Tibial nerve (tissue), 4 donors: ENCODE measurements at regions not wholly inside any gene's neighbourhood (a gene's known extent, or its start where the extent isn't known, plus 50 kb on each side); places are given as distances from the start of the nearest gene placed in this dataset.
"Not testable (repeated sequence)": the region's sequence is repeated elsewhere in the genome, so short reads cannot be mapped to it uniquely, and the experiment has no call there.

Experiments used
- DNase-seq, 2 donors: peaks; one replicate each; pipeline ENCODE4 v3.0.0-alpha.2; 2019; ENCODE audit warnings: low spot score in 2 of 2
- H3K27ac ChIP-seq, 4 donors: fragments of 200-600 bp; sonication (generic) in 3 of 4; one replicate each; pipeline ENCODE4 v1.5.1; 2017 to 2019; ENCODE audit warnings: mild to moderate bottlenecking in 1 of 4
- H3K27me3 ChIP-seq, 2 donors: fragments of 200-600 bp; sonication (generic) in 1 of 2; one replicate each; pipeline versions ENCODE4 v1.5.1 to v1.6.0; 2017 to 2019
- H3K36me3 ChIP-seq, 3 donors: fragments of 200-600 bp; sonication (generic); one replicate each; pipeline ENCODE4 v1.5.1; 2018 to 2019
- H3K4me1 ChIP-seq, 4 donors: fragments of 200-600 bp; sonication (generic) in 3 of 4; one replicate each; pipeline ENCODE4 v1.5.1; 2017 to 2019
- H3K4me3 ChIP-seq, 4 donors: fragments of 200-600 bp; sonication (generic) in 3 of 4; one replicate each; pipeline ENCODE4 v1.5.1; 2017 to 2019; ENCODE audit warnings: mild to moderate bottlenecking in 1 of 4, moderate library complexity in 1 of 4
- H3K9me3 ChIP-seq, 4 donors: fragments of 200-600 bp; sonication (generic) in 3 of 4; one replicate each; pipeline ENCODE4 v1.5.1; 2017 to 2019
- EP300 ChIP-seq, 2 donors: sonication (generic); formaldehyde crosslinking; IDR thresholded peaks; one replicate each; pipeline ENCODE4 v1.6.1; 2017; ENCODE audit warnings: antibody characterized with exemption in 2 of 2, mild to moderate bottlenecking in 1 of 2
- POLR2A ChIP-seq, 2 donors: fragments of 450-650 bp; IDR thresholded peaks; one replicate each; pipeline ENCODE4 v1.6.1; 2017; ENCODE audit warnings: antibody characterized with exemption in 2 of 2, mild to moderate bottlenecking in 2 of 2, moderate library complexity in 2 of 2
- WGBS, 2 donors: methylation state at CpG; one replicate each; pipeline ENCODE4 v1.1.5; 2018; 5-methylcytosine and 5-hydroxymethylcytosine counted together
- TF ChIP-seq, protein P1 (sequence below), 5 experiments: fragments of 200-600 bp in 3 of 5; fragments of 450-650 bp in 2 of 5; sonication (generic) in 3 of 5; IDR thresholded peaks; one replicate each; pipeline ENCODE4 v1.5.1; 2016 to 2019; ENCODE audit warnings: antibody characterized with exemption in 5 of 5, mild to moderate bottlenecking in 3 of 5, moderate library complexity in 2 of 5

DNA sequence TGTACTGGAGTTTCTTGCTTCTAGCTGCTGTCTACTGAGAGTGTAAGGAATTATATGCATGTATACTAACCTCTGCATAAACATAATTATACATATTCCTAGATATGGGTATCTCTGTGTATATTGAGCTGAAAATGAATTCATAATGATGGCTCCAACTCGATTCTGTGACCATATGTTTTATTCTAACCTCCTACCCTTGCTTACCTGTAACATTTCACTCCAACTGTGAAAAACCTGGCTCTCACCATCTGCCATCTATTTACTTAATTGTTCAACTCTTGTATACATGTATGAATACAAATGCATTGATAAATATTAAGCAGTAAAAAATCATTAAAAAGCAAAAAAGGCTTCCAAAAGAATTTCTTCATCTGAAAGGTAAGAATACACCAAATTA, 1729.5 kb upstream of the SPRY2 start:
- no peak for TF ChIP-seq EP300 (IDR thresholded peaks at IDR 0.05)
- TF ChIP-seq, protein P1, sequence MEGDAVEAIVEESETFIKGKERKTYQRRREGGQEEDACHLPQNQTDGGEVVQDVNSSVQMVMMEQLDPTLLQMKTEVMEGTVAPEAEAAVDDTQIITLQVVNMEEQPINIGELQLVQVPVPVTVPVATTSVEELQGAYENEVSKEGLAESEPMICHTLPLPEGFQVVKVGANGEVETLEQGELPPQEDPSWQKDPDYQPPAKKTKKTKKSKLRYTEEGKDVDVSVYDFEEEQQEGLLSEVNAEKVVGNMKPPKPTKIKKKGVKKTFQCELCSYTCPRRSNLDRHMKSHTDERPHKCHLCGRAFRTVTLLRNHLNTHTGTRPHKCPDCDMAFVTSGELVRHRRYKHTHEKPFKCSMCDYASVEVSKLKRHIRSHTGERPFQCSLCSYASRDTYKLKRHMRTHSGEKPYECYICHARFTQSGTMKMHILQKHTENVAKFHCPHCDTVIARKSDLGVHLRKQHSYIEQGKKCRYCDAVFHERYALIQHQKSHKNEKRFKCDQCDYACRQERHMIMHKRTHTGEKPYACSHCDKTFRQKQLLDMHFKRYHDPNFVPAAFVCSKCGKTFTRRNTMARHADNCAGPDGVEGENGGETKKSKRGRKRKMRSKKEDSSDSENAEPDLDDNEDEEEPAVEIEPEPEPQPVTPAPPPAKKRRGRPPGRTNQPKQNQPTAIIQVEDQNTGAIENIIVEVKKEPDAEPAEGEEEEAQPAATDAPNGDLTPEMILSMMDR (IDR thresholded peaks at IDR 0.05), result no peak
- TF ChIP-seq POLR2A (IDR thresholded peaks at IDR 0.05), result no peak
- WGBS, 2 donors, result 33 to 38% methylated on average over 1 of the region's 1 CpG
- Histone ChIP-seq H3K27ac (no peak overlapping the region), H3K36me3 (no peaks in the 10 kb centered on the region), H3K27me3 (no peaks in the 10 kb centered on the region), H3K4me1 (no peaks in the 10 kb centered on the region), H3K9me3 (no peaks in the 10 kb centered on the region), H3K4me3 (no peak overlapping the region)
- DNase-seq, result no peak

DNA sequence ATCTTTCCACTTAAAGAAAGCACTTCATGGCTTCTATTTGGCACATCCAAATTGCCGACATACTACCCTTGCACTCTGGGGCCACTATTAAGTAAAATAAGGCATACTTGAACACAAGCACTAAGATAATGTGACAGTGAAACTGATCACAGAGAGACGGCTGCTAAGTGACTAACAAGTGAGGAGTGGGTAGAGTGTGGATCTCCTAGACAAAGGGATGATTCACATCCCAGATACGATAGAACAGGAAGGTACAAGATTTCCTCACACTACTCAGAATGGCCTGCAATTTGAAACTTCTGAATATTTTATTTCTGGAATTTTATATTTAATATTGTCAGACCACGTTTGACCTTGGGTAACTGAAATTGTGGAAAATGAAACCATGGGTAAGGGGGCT, 1721.8 kb upstream of the SPRY2 start:
- Histone ChIP-seq H3K9me3 (no peaks in the 10 kb centered on the region), H3K4me3 (no peak overlapping the region), H3K4me1 (no peaks in the 10 kb centered on the region), H3K36me3 (no peaks in the 10 kb centered on the region), H3K27ac (no peak overlapping the region), H3K27me3 (no peaks in the 10 kb centered on the region)
- 44 to 56% methylated on average over 4 of the region's 4 CpGs for WGBS, 2 donors
- TF ChIP-seq EP300 (IDR thresholded peaks at IDR 0.05), result no peak
- TF ChIP-seq POLR2A (IDR thresholded peaks at IDR 0.05), result no peak
- TF ChIP-seq, protein P1 (IDR thresholded peaks at IDR 0.05), result no peak
- no peak for DNase-seq

GRCh38 chr13:82058364-82058763, 1717.4 kb upstream of the SPRY2 start:
- no peak for DNase-seq
- WGBS, 2 donors, result 86 to 90% methylated on average over 2 of the region's 2 CpGs

GRCh38 chr13:82045316-82045715, 1704.4 kb upstream of the SPRY2 start:
- not testable (repeated sequence) for H3K4me1 ChIP-seq, H3K4me3 ChIP-seq, H3K27ac ChIP-seq, H3K36me3 ChIP-seq, DNase-seq, H3K27me3 ChIP-seq
- 93 to 94% methylated on average over 23 of the region's 23 CpGs for WGBS, 2 donors
- H3K9me3 ChIP-seq, result peaks cover 0 to 27% (median 2%) of the 10 kb centered on the region in 4 donors

More at GRCh38 chr13:82058364-82058763, 1717.4 kb upstream of the SPRY2 start:
- H3K36me3 ChIP-seq, result no peaks in the 10 kb centered on the region
- H3K27me3 ChIP-seq, result no peaks in the 10 kb centered on the region
- TF ChIP-seq EP300 (IDR thresholded peaks at IDR 0.05) (no peak), POLR2A (IDR thresholded peaks at IDR 0.05) (no peak)
- TF ChIP-seq, protein P1 (IDR thresholded peaks at IDR 0.05), result no peak
- H3K9me3 ChIP-seq, result no peaks in the 10 kb centered on the region
- H3K27ac ChIP-seq, result no peak overlapping the region
- H3K4me1 ChIP-seq, result no peaks in the 10 kb centered on the region
- no peak overlapping the region for H3K4me3 ChIP-seq

DNA sequence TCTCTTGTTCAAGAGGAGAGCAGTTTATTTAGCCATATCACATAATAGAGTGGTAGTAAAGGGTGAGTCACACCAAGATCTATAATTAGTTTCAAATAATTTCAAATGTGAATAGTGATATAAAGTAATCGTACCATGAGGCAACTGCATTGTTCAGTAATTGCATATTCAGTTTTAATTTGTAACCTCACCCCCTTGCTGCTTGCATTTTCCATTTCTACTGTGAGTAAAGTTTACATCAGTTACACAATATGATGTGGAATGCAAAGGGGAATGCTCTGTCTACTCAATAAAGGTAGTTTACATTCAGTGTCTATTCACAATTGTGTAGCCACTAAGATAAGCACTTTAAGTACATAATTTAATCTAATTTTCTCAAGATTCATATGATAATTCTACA, 1695.7 kb upstream of the SPRY2 start:
- TF ChIP-seq, protein P1 (IDR thresholded peaks at IDR 0.05), result no peak
- TF ChIP-seq EP300 (IDR thresholded peaks at IDR 0.05), result no peak
- TF ChIP-seq POLR2A (IDR thresholded peaks at IDR 0.05), result no peak
- no peak for DNase-seq
- no peaks in the 10 kb centered on the region for H3K27me3 ChIP-seq
- H3K27ac ChIP-seq, result no peak overlapping the region
- no peak overlapping the region for H3K4me3 ChIP-seq
- H3K4me1 ChIP-seq, result no peaks in the 10 kb centered on the region
- 58 to 60% methylated on average over 1 of the region's 1 CpG for WGBS, 2 donors
- no peaks in the 10 kb centered on the region for H3K36me3 ChIP-seq
- peaks cover 0 to 9% (median 0%) of the 10 kb centered on the region in 4 donors for H3K9me3 ChIP-seq

DNA sequence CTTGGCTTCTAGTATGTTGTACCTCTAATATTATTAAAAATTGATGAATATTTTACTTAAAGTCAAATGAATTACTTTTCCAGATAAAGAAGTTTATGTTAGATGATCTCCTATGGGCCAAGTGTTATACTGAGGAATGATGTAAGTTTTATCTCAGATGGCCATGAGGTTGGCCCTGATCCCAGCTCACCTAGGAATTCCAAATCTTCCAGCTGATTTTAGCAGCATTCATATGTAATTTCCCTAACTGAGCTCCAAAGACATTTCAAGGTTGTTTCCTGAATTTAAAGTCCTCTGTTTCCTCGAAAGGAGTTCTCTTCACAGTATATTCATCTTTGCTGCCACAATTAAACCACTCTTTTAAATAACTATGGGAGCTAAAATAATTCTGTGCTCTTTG, 1670.4 kb upstream of the SPRY2 start:
- H3K9me3 ChIP-seq, result no peaks in the 10 kb centered on the region
- H3K27me3 ChIP-seq, result no peaks in the 10 kb centered on the region
- no peaks in the 10 kb centered on the region for H3K36me3 ChIP-seq
- WGBS, 2 donors, result 42 to 45% methylated on average over 1 of the region's 1 CpG
- no peak overlapping the region for H3K4me3 ChIP-seq
- no peak overlapping the region for H3K27ac ChIP-seq
- H3K4me1 ChIP-seq, result no peaks in the 10 kb centered on the region
- no peak for DNase-seq
- TF ChIP-seq, protein P1 (IDR thresholded peaks at IDR 0.05), result no peak
- TF ChIP-seq POLR2A (IDR thresholded peaks at IDR 0.05) (no peak), EP300 (IDR thresholded peaks at IDR 0.05) (no peak)
